Stimulated activated naive CD8-positive, alpha-beta T cell treated with anti-CD3 and anti-CD28 coated beads, Interleukin-15, amount 100 ng/mL, for 72 hours (primary cell): ENCODE measurements at regions not wholly inside any gene's neighbourhood (a gene's known extent, or its start where the extent isn't known, plus 50 kb on each side); places are given as distances from the start of the nearest gene placed in this dataset.

Experiments used
- ATAC-seq: fragments of 150-1000 bp; cut with Tn5 transposase; 2 replicates; pipeline ENCODE4 v1.10.0; 2021; ENCODE audit warnings: mild to moderate bottlenecking, moderate library complexity
- DNase-seq, 2 donors: peaks; one replicate each; pipeline ENCODE4 v3.0.0; 2021 to 2022
- H3K27ac Mint-ChIP-seq, 2 donors: one replicate each; pipeline ENCODE4 v1.8.0; 2022; ENCODE audit warnings: mild to moderate bottlenecking in 2 of 2, mixed read lengths in 2 of 2, moderate library complexity in 2 of 2
- H3K27me3 Mint-ChIP-seq: one replicate; pipeline ENCODE4 v1.8.0; 2022; ENCODE audit warnings: mixed read lengths
- H3K4me1 Mint-ChIP-seq: one replicate; pipeline ENCODE4 v1.8.0; 2022; ENCODE audit warnings: mild to moderate bottlenecking, mixed read lengths
- H3K4me3 Mint-ChIP-seq, 2 donors: one replicate each; pipeline ENCODE4 v1.8.0; 2022; ENCODE audit warnings: mild to moderate bottlenecking in 2 of 2, mixed read lengths in 2 of 2, moderate library complexity in 1 of 2
- H3K9me3 Mint-ChIP-seq, 2 donors: one replicate each; pipeline ENCODE4 v1.8.0; 2022; ENCODE audit warnings: mixed read lengths in 2 of 2

GRCh38 chr19:30214651-30215051 lies 157.5 kb upstream of the ZNF536 start:
- Mint-ChIP-seq H3K27ac (no peak overlapping the region), H3K4me3 (peak overlapping the region in 1 of 2 donors; percentile 32), H3K9me3 (no peaks in the 10 kb centered on the region), H3K27me3 (peaks cover 48% of the 10 kb centered on the region), H3K4me1 (peaks cover 6% of the 10 kb centered on the region)
- peak; percentile 98 for ATAC-seq
- peak; percentile 12 to 68 for DNase-seq

GRCh38 chr19:30215248-30215647 lies 156.9 kb upstream of the ZNF536 start:
- H3K27me3 Mint-ChIP-seq = peaks cover 48% of the 10 kb centered on the region

DNA sequence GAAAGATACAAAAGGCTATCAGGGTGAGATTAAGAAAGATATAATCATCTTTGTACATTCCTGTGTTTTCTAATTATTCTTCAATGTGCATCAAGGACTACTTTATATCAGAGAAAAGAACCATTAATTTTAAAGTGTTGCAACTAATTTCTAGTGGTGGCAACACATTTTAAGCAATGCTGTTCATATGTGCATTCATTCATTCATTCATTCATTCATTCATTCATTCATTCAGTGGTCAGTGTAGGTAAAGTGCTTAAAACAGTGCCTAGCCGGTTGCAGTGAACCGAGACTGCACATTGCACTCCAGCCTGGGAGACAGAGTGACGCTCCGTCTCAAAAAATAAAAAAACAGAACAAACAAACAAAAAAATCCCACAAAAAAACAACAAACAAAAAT lies 155.7 kb upstream of the ZNF536 start:
- peaks cover 60% of the 10 kb centered on the region for H3K27me3 Mint-ChIP-seq
- ATAC-seq (no peak), DNase-seq (no peak)
- no peak overlapping the region for H3K27ac Mint-ChIP-seq
- peaks cover 6% of the 10 kb centered on the region for H3K4me1 Mint-ChIP-seq
- H3K9me3 Mint-ChIP-seq = no peaks in the 10 kb centered on the region
- H3K4me3 Mint-ChIP-seq = no peak overlapping the region

More at GRCh38 chr19:30215248-30215647, 156.9 kb upstream of the ZNF536 start:
- no peak overlapping the region for H3K4me3 Mint-ChIP-seq
- no peaks in the 10 kb centered on the region for H3K9me3 Mint-ChIP-seq
- no peak overlapping the region for H3K27ac Mint-ChIP-seq
- no peak for ATAC-seq
- H3K4me1 Mint-ChIP-seq = peaks cover 6% of the 10 kb centered on the region
- no peak for DNase-seq

GRCh38 chr19:30217461-30217860 lies 154.7 kb upstream of the ZNF536 start:
- Mint-ChIP-seq H3K27ac (no peak overlapping the region), H3K4me1 (peaks cover 6% of the 10 kb centered on the region), H3K4me3 (no peak overlapping the region), H3K27me3 (peaks cover 65% of the 10 kb centered on the region), H3K9me3 (no peaks in the 10 kb centered on the region)
- DNase-seq (no peak), ATAC-seq (no peak)

DNA sequence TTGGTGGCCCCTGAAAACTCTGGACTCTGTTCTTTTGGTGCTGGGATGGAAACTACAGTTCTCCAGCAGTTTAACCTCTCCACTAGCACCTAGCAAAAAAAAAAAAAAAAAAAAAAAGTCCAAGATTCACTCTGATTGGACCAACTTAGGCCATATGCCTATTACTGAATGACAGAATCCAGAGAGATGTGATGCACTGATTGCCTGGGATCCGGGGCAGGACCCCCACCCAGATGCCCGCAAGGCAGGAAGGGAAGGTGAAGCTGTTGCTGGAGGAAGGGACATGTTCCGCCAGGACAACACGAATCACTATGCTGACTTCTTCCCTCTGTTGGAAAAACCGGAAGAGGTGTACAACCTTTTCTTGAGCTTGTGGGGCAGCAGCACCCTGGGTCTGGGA lies 152.5 kb upstream of the ZNF536 start:
- Mint-ChIP-seq H3K4me3 (no peak overlapping the region), H3K27me3 (peaks cover 75% of the 10 kb centered on the region), H3K27ac (no peak overlapping the region), H3K9me3 (no peaks in the 10 kb centered on the region), H3K4me1 (peaks cover 9% of the 10 kb centered on the region)
- DNase-seq (no peak), ATAC-seq (no peak)

GRCh38 chr19:30221176-30221575 lies 151.0 kb upstream of the ZNF536 start:
- Mint-ChIP-seq H3K4me1 (peaks cover 15% of the 10 kb centered on the region), H3K4me3 (no peak overlapping the region), H3K27ac (no peak overlapping the region), H3K27me3 (peaks cover 74% of the 10 kb centered on the region), H3K9me3 (no peaks in the 10 kb centered on the region)
- DNase-seq = no peak
- no peak for ATAC-seq

- peak; percentile 61 for ATAC-seq
- Mint-ChIP-seq H3K27me3 (peaks cover 82% of the 10 kb centered on the region), H3K9me3 (no peaks in the 10 kb centered on the region), H3K27ac (no peak overlapping the region), H3K4me1 (peaks cover 28% of the 10 kb centered on the region), H3K4me3 (no peak overlapping the region)
- peak; percentile 38 to 42 for DNase-seq
Observed at GRCh38 chr19:30222428-30222873, 149.7 kb upstream of the ZNF536 start.

DNA sequence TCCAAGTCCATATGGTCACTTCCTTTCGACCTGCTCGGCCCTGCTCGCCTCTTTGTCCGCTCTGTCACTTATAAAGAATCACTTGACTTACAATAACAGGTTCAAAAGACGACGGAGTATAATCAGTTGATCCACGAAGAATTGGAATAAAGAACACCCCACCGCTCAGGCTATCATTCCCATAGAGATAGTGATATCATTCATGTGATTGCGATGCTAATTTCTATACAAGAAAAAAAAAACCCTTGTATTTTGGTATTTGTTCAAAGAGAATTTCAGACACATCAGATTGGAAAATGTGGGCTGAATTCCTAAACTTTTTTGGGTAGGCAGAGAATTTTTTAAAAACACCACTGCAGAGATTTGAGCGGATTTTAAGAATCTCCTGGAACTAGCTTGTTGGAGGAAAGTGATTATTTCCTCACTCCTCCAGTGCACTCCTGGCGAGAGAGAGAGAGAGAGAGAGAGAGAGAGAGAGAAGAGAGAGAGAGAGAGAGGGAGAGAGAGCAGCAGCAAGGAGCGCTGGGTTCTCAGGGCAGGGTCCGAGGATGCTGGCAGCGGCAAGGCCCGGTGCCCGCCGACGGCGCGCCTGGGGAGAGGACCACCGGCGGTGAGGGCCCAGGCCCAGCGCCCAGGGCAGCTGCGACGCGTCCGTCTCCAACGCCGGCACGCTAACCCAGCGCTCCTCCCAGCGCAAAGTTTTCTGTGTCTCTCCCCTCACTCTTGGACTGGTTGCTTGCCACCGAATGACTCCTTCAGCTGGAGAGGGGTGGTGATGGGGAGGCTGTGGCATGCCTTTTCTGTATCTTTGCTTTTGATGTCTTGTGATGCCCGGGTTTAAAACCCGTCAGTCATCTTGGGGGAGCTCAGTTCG lies 149.0 kb upstream of the ZNF536 start:
- ATAC-seq (no peak), DNase-seq (no peak)
- no peaks in the 10 kb centered on the region for H3K9me3 Mint-ChIP-seq
- no peak overlapping the region for H3K27ac Mint-ChIP-seq
- peaks cover 28% of the 10 kb centered on the region for H3K4me1 Mint-ChIP-seq
- no peak overlapping the region for H3K4me3 Mint-ChIP-seq
- H3K27me3 Mint-ChIP-seq = peaks cover 86% of the 10 kb centered on the region

GRCh38 chr19:30223866-30224688 lies 148.1 kb upstream of the ZNF536 start:
- ATAC-seq (no peak), DNase-seq (no peak)
- Mint-ChIP-seq H3K27me3 (peaks cover 95% of the 10 kb centered on the region), H3K4me3 (peak overlapping the region; percentile 70 to 83), H3K4me1 (peaks cover 28% of the 10 kb centered on the region), H3K9me3 (no peaks in the 10 kb centered on the region), H3K27ac (no peak overlapping the region)

DNA sequence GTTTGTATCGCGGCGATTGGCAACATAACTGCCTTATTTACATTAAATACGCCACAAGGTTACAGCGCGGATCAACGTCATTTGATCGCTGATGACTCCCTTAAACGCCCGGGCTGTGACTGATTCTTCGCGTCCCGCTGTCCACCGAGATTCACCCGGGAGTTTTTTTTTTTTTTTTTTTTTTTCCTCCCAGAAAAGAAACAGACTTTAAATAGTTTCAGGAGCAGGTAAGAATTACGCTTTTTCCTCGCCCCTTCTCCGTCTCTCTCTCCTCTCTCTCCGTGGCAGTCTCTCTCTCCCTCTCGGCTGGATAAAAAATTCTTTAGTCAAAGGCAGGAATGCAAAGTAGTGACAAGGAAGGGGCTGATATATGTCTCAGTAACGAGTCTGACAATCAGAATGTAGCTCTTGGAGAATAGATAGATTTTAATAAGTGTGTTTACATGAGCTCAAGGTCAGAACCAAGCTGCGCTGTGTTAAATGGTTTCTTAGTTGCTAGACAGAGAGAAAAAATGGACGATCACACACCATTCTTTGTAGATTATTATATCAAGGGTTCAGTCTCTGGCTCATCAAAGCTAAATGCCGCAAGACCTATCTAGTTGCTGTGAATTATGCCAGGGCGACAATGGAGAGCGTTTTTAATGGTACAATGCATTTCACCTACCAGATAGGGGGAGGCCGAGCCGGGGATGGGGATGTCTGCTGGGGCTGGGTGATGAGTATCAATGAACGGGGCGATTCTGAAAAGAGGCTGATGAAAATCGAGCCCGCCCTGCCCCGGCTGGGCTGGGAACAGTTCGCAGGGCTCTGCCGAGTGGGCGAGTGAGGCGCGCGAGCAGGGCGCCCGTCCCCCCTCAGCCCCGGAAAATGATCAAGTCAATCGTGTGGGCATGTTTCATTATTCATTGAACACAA lies 147.2 kb upstream of the ZNF536 start:
- Mint-ChIP-seq H3K27me3 (peaks cover 95% of the 10 kb centered on the region), H3K4me1 (peaks cover 28% of the 10 kb centered on the region), H3K27ac (peak overlapping the region in 1 of 2 donors; percentile 91), H3K4me3 (peak overlapping the region; percentile 70 to 83), H3K9me3 (no peaks in the 10 kb centered on the region)
- DNase-seq = peak; percentile 12 to 16
- ATAC-seq = peak; percentile 23

DNA sequence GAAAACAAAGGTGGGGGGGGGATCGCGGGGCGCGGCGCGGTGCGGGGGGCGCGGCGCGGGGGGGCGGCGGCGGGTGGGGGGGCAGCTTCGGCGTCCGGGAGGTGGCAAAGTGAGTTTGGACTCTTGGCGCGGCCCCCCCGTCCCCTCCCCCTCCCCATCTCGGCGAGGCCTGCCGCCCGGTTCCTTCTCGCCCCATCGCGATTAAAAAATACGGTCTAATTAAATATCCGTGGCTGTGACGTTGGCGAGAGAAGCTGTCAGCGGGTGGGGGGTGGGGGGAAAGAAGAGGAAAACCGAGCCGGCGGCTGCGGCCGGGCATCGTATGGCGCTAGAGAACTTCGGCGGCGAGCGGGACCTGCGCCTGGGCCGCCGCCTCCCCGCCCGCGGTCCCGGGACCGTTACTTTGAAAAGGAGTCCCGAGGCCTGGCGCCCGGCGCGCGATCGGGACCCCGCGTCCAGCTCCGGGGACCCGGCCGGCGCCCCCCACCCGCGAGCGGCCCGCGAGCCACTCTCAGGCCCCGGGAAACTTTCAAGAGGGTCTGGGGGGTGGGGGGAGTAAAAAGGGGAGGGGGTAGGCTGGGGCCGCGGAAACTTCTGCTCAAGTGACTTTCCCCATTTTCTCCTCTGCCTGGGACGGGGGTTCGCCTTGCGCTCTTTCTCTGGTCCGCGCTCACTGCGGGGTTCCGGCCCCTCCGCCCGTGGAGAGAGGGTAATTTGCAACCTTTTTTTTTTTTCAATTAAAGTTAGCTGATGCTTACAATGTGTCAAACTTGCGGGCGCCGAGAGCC lies 146.3 kb upstream of the ZNF536 start:
- ATAC-seq = no peak
- no peak for DNase-seq
- Mint-ChIP-seq H3K27me3 (peaks cover 94% of the 10 kb centered on the region), H3K9me3 (no peaks in the 10 kb centered on the region), H3K4me1 (peaks cover 28% of the 10 kb centered on the region), H3K27ac (no peak overlapping the region), H3K4me3 (peak overlapping the region; percentile 82 to 95)

DNA sequence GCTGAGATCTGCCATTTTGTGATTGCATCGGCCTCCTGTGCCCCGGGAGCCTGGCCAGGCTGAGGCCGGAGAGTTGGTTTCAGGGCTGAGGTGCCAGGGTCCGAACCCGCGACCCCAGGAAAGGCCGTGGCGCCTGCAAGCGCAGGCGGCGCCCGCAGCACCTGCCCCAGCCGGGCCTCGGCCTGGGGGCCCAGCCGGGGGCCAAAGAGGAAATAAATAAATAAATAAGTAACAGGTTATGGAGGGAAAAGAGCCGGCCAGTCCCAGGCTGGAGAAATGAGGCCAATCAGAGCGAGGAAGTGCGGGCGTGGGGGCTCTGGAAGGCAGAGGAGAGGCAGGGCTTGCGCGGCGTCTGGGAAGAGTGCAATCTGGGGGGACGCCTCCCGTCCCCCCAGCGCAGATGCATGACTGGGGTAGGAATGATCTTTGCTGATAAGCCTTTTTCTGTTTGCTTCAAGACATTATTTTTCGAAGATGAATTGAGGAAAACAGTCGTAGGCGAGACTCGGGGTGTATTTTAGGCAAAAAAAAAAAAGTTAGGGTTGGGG lies 145.6 kb upstream of the ZNF536 start:
- H3K4me3 Mint-ChIP-seq = peak overlapping the region; percentile 82 to 95
- H3K27me3 Mint-ChIP-seq = peaks cover 94% of the 10 kb centered on the region
- no peak for ATAC-seq

DNA sequence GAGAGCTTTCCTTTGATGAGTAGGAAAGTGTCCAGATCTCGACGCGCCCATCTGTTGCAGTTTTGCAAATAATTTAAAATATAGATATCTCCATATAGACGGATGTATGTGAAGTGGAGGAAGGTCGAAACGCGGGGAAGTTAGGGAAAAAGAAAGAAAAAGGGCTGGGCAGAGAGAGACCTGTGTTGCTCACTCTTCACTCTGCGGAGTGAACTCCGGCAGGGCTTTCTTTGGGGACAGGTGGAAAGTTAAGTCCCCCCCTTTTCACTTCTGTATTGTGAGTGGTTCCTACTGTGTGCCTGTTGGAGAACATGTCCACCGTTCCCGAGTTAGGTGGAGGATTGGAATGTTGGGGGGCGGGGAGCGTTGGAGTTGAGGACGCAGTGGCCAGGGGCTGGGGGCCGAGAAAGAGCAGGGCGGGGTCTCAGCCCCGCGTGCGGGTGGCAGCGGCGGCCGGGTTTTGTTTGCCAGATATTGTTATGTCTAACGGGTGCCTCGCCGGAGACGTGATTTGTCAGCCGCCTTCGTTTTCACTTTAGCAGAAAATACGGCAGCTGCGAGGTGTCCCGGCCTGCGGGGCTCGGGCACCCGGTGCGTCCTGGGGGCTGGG lies 145.1 kb upstream of the ZNF536 start:
- H3K4me3 Mint-ChIP-seq = peak overlapping the region; percentile 82 to 95
- H3K27me3 Mint-ChIP-seq = peaks cover 94% of the 10 kb centered on the region
- peak overlapping the region in 1 of 2 donors; percentile 17 for H3K27ac Mint-ChIP-seq
- H3K9me3 Mint-ChIP-seq = no peaks in the 10 kb centered on the region
- peaks cover 28% of the 10 kb centered on the region for H3K4me1 Mint-ChIP-seq
- ATAC-seq (peak; percentile 33), DNase-seq (peak in 1 of 2 donors; percentile 20)

More for the DNA sequence above, 145.6 kb upstream of the ZNF536 start:
- H3K27ac Mint-ChIP-seq = peak overlapping the region in 1 of 2 donors; percentile 17
- peak in 1 of 2 donors; percentile 8 for DNase-seq
- no peaks in the 10 kb centered on the region for H3K9me3 Mint-ChIP-seq
- peaks cover 28% of the 10 kb centered on the region for H3K4me1 Mint-ChIP-seq

DNA sequence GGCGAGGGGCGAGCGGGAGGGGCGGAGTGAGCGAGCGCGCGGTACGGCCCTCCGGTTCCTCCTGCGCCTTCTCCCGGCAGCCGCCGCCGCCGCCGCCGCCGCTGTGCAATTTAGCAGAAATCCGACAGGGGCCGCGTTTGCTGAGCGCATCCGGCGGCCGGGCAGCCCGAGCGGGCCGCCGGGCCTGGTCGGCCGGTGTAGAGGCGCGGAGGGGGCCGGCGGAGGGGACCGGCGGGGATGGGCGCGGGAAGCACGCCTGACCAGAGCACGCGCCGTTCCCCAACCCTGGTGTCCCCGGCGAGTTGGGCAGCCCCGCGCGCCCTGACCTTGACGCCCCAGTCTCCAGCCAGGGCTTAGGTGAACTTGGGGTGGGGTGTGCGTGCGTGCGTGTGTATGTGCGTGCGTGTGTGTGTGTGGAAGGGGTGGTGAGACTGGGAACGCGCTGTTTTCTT lies 144.5 kb upstream of the ZNF536 start:
- ATAC-seq = peak; percentile 77
- peak; percentile 69 to 73 for DNase-seq
- Mint-ChIP-seq H3K4me1 (peaks cover 28% of the 10 kb centered on the region), H3K9me3 (no peaks in the 10 kb centered on the region), H3K4me3 (peak overlapping the region; percentile 82 to 95), H3K27me3 (peaks cover 97% of the 10 kb centered on the region), H3K27ac (no peak overlapping the region)
